Muscle of leg (tissue), 3 donors: ENCODE measurements at regions not wholly inside any gene's neighbourhood (a gene's known extent, or its start where the extent isn't known, plus 50 kb on each side); places are given as distances from the start of the nearest gene placed in this dataset.

ENCODE experiments used
- DNase-seq: peaks from one replicate; pipeline ENCODE4 v3.0.0; 2013
- H3K27ac ChIP-seq: one replicate; pipeline ENCODE4 v1.5.1; 2013; ENCODE audit warnings: mild to moderate bottlenecking, low read length, control low read depth
- H3K27me3 ChIP-seq: one replicate; pipeline ENCODE4 v1.6.1; 2013; ENCODE audit warnings: low read length; ENCODE audit not compliant: control insufficient read depth, insufficient read depth
- H3K36me3 ChIP-seq: one replicate; pipeline ENCODE4 v1.6.1; 2013; ENCODE audit warnings: low read length; ENCODE audit not compliant: control insufficient read depth, insufficient read depth
- H3K4me1 ChIP-seq: one replicate; pipeline ENCODE4 v1.6.1; 2013; ENCODE audit warnings: low read length; ENCODE audit not compliant: control insufficient read depth, insufficient read depth
- H3K4me3 ChIP-seq: one replicate; pipeline ENCODE4 v1.5.1; 2013; ENCODE audit warnings: low read length, control low read depth
- H3K9me3 ChIP-seq: replicated peaks from 2 replicates; pipeline ENCODE4 v1.6.1; 2013; ENCODE audit warnings: low read depth, low read length; ENCODE audit not compliant: control insufficient read depth
- WGBS: methylation state at CpG from one replicate; pipeline ENCODE4 v1.1.5; 2013; ENCODE audit warnings: missing lambda C conversion rate; ENCODE audit not compliant: insufficient coverage; 5-methylcytosine and 5-hydroxymethylcytosine counted together

GRCh38 chr18:71865888-71866287 lies 678.3 kb downstream of the CBLN2 start:
- Histone ChIP-seq H3K9me3 (no peaks in the 10 kb centered on the region), H3K27me3 (no peaks in the 10 kb centered on the region), H3K4me3 (no peak overlapping the region), H3K36me3 (no peaks in the 10 kb centered on the region), H3K4me1 (no peaks in the 10 kb centered on the region), H3K27ac (no peak overlapping the region)
- WGBS, result no CpG with 5 or more reads among the region's 5 CpGs
- no peak for DNase-seq

GRCh38 chr18:71850602-71851001 lies 693.5 kb downstream of the CBLN2 start:
- no peaks in the 10 kb centered on the region for H3K36me3 ChIP-seq
- H3K27ac ChIP-seq, result no peak overlapping the region
- peaks cover 13% of the 10 kb centered on the region for H3K9me3 ChIP-seq
- 57% methylated on average over 1 of the region's 1 CpG for WGBS
- no peak overlapping the region for H3K4me3 ChIP-seq
- no peaks in the 10 kb centered on the region for H3K27me3 ChIP-seq
- DNase-seq, result no peak
- H3K4me1 ChIP-seq, result no peaks in the 10 kb centered on the region

- no peak for DNase-seq
- Histone ChIP-seq H3K27me3 (no peaks in the 10 kb centered on the region), H3K27ac (no peak overlapping the region), H3K9me3 (peaks cover 13% of the 10 kb centered on the region), H3K4me3 (no peak overlapping the region), H3K36me3 (no peaks in the 10 kb centered on the region), H3K4me1 (no peaks in the 10 kb centered on the region)
- WGBS, result 100% methylated on average over 1 of the region's 4 CpGs
These were observed 694.7 kb downstream of the CBLN2 start for GRCh38 chr18:71849407-71849806.

DNA sequence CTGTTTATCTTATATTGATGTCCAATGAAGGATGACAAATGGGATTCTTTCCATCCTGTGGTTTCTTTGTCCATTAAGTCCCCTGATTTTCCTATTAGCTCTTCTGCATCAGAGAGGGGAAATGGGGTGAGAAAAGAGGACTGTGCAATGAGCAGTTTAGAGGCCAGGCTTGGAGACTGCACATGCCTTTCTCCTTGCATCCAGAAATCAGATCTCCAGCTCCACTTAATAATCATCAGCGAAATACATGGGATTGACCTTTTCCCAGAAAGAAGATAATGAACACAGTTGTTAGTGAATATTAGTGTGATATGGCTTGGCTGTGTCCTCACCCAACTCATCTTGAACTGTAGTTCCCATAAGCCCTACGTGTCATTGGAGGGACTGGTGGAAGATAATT lies 697.4 kb downstream of the CBLN2 start:
- WGBS, result no CpG with 5 or more reads among the region's 2 CpGs
- no peaks in the 10 kb centered on the region for H3K27me3 ChIP-seq
- H3K9me3 ChIP-seq, result peaks cover 11% of the 10 kb centered on the region
- no peak overlapping the region for H3K27ac ChIP-seq
- H3K4me3 ChIP-seq, result no peak overlapping the region
- no peaks in the 10 kb centered on the region for H3K4me1 ChIP-seq
- H3K36me3 ChIP-seq, result no peaks in the 10 kb centered on the region
- DNase-seq, result no peak

DNA sequence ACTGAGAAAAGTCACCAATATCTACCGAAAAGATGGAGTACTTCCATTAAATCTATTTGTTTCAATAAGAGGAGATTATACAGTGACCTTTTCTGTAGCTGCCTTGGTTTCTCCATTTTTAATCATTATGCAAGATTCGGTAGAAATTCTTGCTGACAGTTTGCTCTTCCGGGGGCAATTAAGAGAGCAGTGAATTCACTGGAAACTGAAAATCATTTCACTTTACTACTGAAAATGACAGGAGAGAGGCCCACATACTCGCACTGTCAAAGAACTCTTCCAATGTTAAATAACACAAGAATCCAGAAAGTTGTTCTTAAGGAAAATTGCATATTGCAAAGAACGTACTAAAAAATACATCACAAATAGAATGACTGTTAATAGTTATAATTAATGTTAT lies 699.3 kb downstream of the CBLN2 start:
- no CpG with 5 or more reads among the region's 5 CpGs for WGBS
- DNase-seq, result no peak
- Histone ChIP-seq H3K4me1 (no peaks in the 10 kb centered on the region), H3K9me3 (peaks cover 6% of the 10 kb centered on the region), H3K4me3 (no peak overlapping the region), H3K36me3 (no peaks in the 10 kb centered on the region), H3K27me3 (no peaks in the 10 kb centered on the region), H3K27ac (no peak overlapping the region)

DNA sequence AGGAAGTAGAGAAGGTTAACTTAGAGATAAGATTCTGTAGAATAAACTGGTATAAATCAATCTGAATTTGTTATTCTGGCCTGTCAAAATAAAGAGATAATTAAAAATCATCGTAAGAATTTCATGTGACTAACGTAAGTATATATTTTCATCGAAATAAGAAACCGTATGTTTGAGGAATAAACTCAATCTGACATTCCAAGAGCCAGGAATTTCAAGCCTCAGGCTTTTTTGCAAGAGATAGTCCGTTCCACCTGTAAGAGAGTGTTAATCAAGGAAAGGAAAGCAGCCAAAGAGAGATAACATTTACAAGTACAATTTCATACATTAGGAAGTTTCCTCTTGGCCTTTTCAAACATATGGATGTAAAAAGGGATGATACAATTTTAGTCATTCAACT lies 701.5 kb downstream of the CBLN2 start:
- H3K36me3 ChIP-seq, result no peaks in the 10 kb centered on the region
- no peaks in the 10 kb centered on the region for H3K27me3 ChIP-seq
- H3K4me3 ChIP-seq, result no peak overlapping the region
- DNase-seq, result no peak
- WGBS, result no CpG with 5 or more reads among the region's 5 CpGs
- no peaks in the 10 kb centered on the region for H3K4me1 ChIP-seq
- no peak overlapping the region for H3K27ac ChIP-seq
- H3K9me3 ChIP-seq, result peaks cover 2% of the 10 kb centered on the region

DNA sequence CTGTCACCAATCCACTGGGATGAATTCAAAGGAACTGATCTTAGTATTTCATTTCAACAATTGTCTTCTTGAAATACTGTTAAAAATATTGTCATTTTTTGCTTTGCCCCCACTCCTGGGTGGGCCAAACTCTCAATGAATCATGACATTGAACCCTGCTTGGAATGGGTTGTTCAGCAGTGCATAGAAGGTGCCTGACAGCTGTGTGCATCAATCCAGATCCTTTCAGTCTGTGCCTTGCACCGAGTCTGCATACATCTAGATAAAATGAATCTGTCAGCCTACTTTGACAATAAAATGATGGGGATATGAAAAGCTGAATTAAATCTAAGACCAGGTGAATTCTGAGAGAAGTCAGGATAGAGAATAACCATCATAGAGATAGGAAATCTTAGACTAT lies 706.6 kb downstream of the CBLN2 start:
- no peaks in the 10 kb centered on the region for H3K27me3 ChIP-seq
- H3K27ac ChIP-seq, result no peak overlapping the region
- no peaks in the 10 kb centered on the region for H3K36me3 ChIP-seq
- peaks cover 2% of the 10 kb centered on the region for H3K9me3 ChIP-seq
- WGBS, result no CpG with 5 or more reads among the region's 1 CpG
- no peak overlapping the region for H3K4me3 ChIP-seq
- DNase-seq, result no peak
- H3K4me1 ChIP-seq, result no peaks in the 10 kb centered on the region

DNA sequence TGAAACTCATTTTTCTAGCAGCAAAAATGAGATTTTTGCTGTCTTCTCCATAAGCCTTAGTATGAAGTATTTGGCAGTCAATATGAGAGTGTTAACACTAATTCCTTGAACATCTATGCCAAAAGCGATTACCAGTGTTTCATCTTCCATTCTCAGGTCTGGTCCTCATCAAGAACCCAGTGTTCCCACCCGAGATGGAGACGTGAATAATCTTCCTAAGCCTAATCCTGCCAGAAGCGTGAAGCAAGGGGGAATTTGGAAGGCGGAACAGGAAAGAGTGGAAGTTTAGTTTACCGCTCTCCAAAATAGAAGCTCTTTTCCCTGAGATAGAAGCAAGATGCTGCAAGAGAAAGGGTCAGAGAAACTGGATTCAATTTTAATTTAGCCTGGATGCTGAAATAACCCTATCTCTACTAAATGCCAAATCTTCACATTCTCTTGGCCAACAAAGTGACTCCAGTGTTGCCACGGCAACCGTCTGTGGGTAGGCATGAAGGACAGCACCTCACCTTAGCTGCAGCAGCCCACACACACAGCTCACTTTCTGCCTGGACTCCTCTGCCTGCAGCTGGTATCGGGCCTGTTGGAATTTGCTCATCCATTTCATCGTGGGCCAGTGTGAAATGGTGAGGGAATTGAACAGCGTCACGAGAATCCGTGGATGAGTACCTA lies 711.1 kb downstream of the CBLN2 start:
- peaks cover 2% of the 10 kb centered on the region for H3K9me3 ChIP-seq
- H3K4me1 ChIP-seq, result no peaks in the 10 kb centered on the region
- DNase-seq, result peak; percentile 7
- WGBS, result 100% methylated on average over 1 of the region's 13 CpGs
- no peaks in the 10 kb centered on the region for H3K36me3 ChIP-seq
- H3K27ac ChIP-seq, result no peak overlapping the region
- no peaks in the 10 kb centered on the region for H3K27me3 ChIP-seq
- H3K4me3 ChIP-seq, result no peak overlapping the region

GRCh38 chr18:71831039-71831438 lies 713.1 kb downstream of the CBLN2 start:
- Histone ChIP-seq H3K27me3 (no peaks in the 10 kb centered on the region), H3K9me3 (peaks cover 2% of the 10 kb centered on the region), H3K36me3 (no peaks in the 10 kb centered on the region), H3K27ac (no peak overlapping the region), H3K4me3 (no peak overlapping the region), H3K4me1 (no peaks in the 10 kb centered on the region)
- DNase-seq, result peak; percentile 22

- no peak overlapping the region for H3K27ac ChIP-seq
- WGBS, result 78% methylated on average over 2 of the region's 3 CpGs
- DNase-seq, result no peak
- no peaks in the 10 kb centered on the region for H3K9me3 ChIP-seq
- no peaks in the 10 kb centered on the region for H3K27me3 ChIP-seq
- H3K4me3 ChIP-seq, result no peak overlapping the region
- H3K4me1 ChIP-seq, result no peaks in the 10 kb centered on the region
- no peaks in the 10 kb centered on the region for H3K36me3 ChIP-seq
These were observed 716.8 kb downstream of the CBLN2 start for GRCh38 chr18:71827301-71827700.

DNA sequence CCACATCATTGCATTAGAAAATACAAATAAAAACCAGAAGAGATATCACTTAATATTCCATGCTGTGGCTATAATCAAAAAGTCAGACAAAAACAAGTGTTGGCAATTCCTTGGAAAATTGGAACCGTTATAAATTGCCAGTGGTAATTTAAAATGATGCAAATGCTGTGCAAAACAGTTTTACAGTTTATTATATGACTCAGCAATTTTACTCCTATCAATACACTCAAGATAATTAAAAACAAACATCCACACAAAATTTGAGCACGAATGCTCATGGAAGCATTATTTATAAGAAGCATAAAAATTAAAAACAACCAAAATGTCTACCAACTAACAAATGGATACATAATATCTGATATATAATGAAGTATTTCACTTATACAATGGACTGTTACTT lies 728.8 kb downstream of the CBLN2 start:
- Histone ChIP-seq H3K9me3 (peaks cover 4% of the 10 kb centered on the region), H3K4me3 (no peak overlapping the region), H3K27me3 (no peaks in the 10 kb centered on the region), H3K4me1 (no peaks in the 10 kb centered on the region), H3K36me3 (no peaks in the 10 kb centered on the region), H3K27ac (no peak overlapping the region)
- DNase-seq, result no peak
- no CpG with 5 or more reads among the region's 2 CpGs for WGBS
